ENCODE measurements at regions not wholly inside any gene's neighbourhood (a gene's known extent, or its start where the extent isn't known, plus 50 kb on each side); places are given as distances from the start of the nearest gene placed in this dataset.
"Not testable (repeated sequence)": the region's sequence is repeated elsewhere in the genome, so short reads cannot be mapped to it uniquely, and the experiment has no call there.

DNA sequence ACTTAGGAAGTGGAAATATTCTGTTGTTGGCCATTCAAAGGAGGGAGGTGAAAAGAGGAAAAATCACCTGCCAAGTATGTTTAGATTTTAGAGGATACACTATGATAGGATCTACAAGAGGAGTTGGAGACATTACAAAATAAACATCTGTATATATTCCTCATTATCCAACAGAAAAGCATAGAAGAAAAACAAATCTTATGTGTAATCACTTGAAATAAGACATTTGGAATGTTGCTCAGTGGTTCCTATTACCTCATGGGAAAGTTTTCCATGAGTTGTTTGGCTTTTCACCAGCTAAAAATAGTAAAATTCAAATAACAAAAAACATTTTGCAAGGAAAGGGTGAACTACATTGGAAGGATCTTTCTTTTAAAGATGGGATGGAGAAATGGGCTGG is 76.7 kb upstream of the CARMIL1 start:
- no peak overlapping the region for H3K27ac ChIP-seq (ENCODE audit: insufficient read depth, low read length)
- no peaks in the 10 kb centered on the region for H3K79me2 ChIP-seq (ENCODE audit: control insufficient read depth, insufficient read depth, low read length)
- DNase-seq (ENCODE audit: low read depth in 2 of 2): peak; percentile 83 to 85
- H3K27me3 ChIP-seq (ENCODE audit: control insufficient read depth, insufficient read depth, low read length): no peaks in the 10 kb centered on the region
- H3K9me3 ChIP-seq (ENCODE audit: control insufficient read depth, insufficient read depth, low read depth, low read length): no peaks in the 10 kb centered on the region
- no peaks in the 10 kb centered on the region for H3K36me3 ChIP-seq (ENCODE audit: control insufficient read depth, insufficient read depth, low read length)
- no peaks in the 10 kb centered on the region for H4K20me1 ChIP-seq (ENCODE audit: control insufficient read depth, extremely low read depth, insufficient read depth, low read length)
- H3K4me2 ChIP-seq (ENCODE audit: extremely low read depth, insufficient read depth, low read length): no peak overlapping the region
- no peak overlapping the region for H3K4me3 ChIP-seq (replicated peaks in 1 of 4; ENCODE audit: control extremely low read depth in 1 of 4, insufficient read depth in 1 of 4, low read depth in 3 of 4, low read length in 4 of 4)
- no peaks in the 10 kb centered on the region for H3K4me1 ChIP-seq (ENCODE audit: control insufficient read depth, extremely low read depth, insufficient read depth, low read length)
- TF ChIP-seq, protein P1, sequence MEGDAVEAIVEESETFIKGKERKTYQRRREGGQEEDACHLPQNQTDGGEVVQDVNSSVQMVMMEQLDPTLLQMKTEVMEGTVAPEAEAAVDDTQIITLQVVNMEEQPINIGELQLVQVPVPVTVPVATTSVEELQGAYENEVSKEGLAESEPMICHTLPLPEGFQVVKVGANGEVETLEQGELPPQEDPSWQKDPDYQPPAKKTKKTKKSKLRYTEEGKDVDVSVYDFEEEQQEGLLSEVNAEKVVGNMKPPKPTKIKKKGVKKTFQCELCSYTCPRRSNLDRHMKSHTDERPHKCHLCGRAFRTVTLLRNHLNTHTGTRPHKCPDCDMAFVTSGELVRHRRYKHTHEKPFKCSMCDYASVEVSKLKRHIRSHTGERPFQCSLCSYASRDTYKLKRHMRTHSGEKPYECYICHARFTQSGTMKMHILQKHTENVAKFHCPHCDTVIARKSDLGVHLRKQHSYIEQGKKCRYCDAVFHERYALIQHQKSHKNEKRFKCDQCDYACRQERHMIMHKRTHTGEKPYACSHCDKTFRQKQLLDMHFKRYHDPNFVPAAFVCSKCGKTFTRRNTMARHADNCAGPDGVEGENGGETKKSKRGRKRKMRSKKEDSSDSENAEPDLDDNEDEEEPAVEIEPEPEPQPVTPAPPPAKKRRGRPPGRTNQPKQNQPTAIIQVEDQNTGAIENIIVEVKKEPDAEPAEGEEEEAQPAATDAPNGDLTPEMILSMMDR (conservative IDR thresholded peaks at IDR 0.05 in 1 of 2, IDR thresholded peaks at IDR 0.05 in 1 of 2; ENCODE audit: low read depth in 1 of 2, low read length in 2 of 2): no peak
- no peak for TF ChIP-seq EZH2 (IDR thresholded peaks at IDR 0.05; ENCODE audit: low read length, missing control alignments)
- H2AFZ ChIP-seq (ENCODE audit: low read length): no peak overlapping the region
- no peak overlapping the region for H3K9ac ChIP-seq (ENCODE audit: insufficient read depth, low read length)

DNA sequence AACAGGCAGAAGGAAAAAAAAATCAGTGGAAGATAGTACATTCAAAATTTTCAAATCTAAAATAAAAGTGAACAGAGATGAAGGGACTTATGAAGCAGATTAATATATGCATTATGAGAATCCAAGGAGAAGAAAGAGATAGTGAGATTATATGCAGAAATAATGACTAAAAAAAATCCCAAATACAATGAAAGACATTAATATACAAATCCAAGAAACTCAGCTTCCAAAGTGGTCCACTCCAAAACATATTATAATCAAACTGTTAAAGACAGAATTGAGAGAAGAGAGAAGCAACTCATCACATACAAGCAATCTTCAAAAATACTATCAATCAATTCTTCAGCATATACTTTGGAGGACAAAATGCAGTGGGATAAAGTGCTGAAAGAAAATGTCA is 73.5 kb upstream of the CARMIL1 start:
- Histone ChIP-seq H3K4me3 (replicated peaks in 1 of 4; ENCODE audit: control extremely low read depth in 1 of 4, insufficient read depth in 1 of 4, low read depth in 3 of 4, low read length in 4 of 4) (no peak overlapping the region), H3K9me3 (ENCODE audit: control insufficient read depth, insufficient read depth, low read depth, low read length) (no peaks in the 10 kb centered on the region)
- no peak for TF ChIP-seq EZH2 (IDR thresholded peaks at IDR 0.05; ENCODE audit: low read length, missing control alignments)
- TF ChIP-seq, protein P1 (conservative IDR thresholded peaks at IDR 0.05 in 1 of 2, IDR thresholded peaks at IDR 0.05 in 1 of 2; ENCODE audit: low read depth in 1 of 2, low read length in 2 of 2): no peak

DNA sequence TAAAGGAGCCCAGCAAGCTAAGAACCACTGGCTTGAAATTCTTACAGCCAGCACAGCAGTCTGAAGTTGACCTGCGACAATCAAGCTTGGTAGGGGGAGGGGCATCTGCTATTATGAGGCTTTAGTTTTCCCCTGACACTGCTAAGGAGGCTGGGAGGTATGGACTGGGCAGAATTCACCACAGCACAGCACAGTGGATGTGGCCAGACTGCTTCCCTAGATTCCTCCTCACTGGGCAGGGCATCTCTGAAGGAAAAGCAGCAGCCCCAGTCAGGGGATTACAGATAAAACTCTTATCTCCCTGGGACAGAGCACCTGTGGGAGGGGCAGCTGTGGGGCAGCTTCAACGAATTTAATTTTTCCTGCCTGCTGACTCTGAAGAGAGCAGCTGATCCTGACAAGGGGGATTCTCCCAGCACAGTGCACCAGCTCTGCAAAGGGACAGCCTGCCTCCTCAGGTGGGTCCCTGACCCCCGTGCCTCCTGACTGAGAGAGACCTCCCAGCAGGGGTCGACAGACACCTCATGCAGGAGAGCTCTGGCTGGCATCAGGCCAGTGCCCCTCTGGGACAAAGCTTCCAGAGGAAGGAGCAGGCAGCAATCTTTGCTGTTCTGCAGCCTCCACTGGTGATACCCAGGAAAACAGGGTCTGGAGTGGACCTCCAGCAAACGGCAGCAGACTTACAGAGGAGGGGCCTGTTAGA is 71.6 kb upstream of the CARMIL1 start:
- H3K4me2 ChIP-seq (ENCODE audit: extremely low read depth, insufficient read depth, low read length); DNase-seq (ENCODE audit: low read depth in 2 of 2); H3K4me1 ChIP-seq (ENCODE audit: control insufficient read depth, extremely low read depth, insufficient read depth, low read length); H3K27ac ChIP-seq (ENCODE audit: insufficient read depth, low read length); H3K9me3 ChIP-seq (ENCODE audit: control insufficient read depth, insufficient read depth, low read depth, low read length); H2AFZ ChIP-seq (ENCODE audit: low read length); H3K36me3 ChIP-seq (ENCODE audit: control insufficient read depth, insufficient read depth, low read length); H4K20me1 ChIP-seq (ENCODE audit: control insufficient read depth, extremely low read depth, insufficient read depth, low read length); H3K9ac ChIP-seq (ENCODE audit: insufficient read depth, low read length); H3K79me2 ChIP-seq (ENCODE audit: control insufficient read depth, insufficient read depth, low read length); H3K4me3 ChIP-seq (replicated peaks in 1 of 4; ENCODE audit: control extremely low read depth in 1 of 4, insufficient read depth in 1 of 4, low read depth in 3 of 4, low read length in 4 of 4); H3K27me3 ChIP-seq (ENCODE audit: control insufficient read depth, insufficient read depth, low read length): not testable (repeated sequence)

More for the DNA sequence above, 73.5 kb upstream of the CARMIL1 start:
- no peak overlapping the region for H3K4me2 ChIP-seq (ENCODE audit: extremely low read depth, insufficient read depth, low read length)
- H4K20me1 ChIP-seq (ENCODE audit: control insufficient read depth, extremely low read depth, insufficient read depth, low read length): no peaks in the 10 kb centered on the region
- H3K27ac ChIP-seq (ENCODE audit: insufficient read depth, low read length): no peak overlapping the region
- no peaks in the 10 kb centered on the region for H3K36me3 ChIP-seq (ENCODE audit: control insufficient read depth, insufficient read depth, low read length)
- no peak for DNase-seq (ENCODE audit: low read depth in 2 of 2)
- H3K9ac ChIP-seq (ENCODE audit: insufficient read depth, low read length): no peak overlapping the region
- no peaks in the 10 kb centered on the region for H3K4me1 ChIP-seq (ENCODE audit: control insufficient read depth, extremely low read depth, insufficient read depth, low read length)
- H2AFZ ChIP-seq (ENCODE audit: low read length): no peak overlapping the region
- no peaks in the 10 kb centered on the region for H3K79me2 ChIP-seq (ENCODE audit: control insufficient read depth, insufficient read depth, low read length)
- H3K27me3 ChIP-seq (ENCODE audit: control insufficient read depth, insufficient read depth, low read length): no peaks in the 10 kb centered on the region

Measured in fibroblast of lung (primary cell).